Heart right ventricle (tissue), 16 donors: ENCODE measurements at regions not wholly inside any gene's neighbourhood (a gene's known extent, or its start where the extent isn't known, plus 50 kb on each side); places are given as distances from the start of the nearest gene placed in this dataset.

Source experiments
- ATAC-seq, 8 donors: fragments of 200-7000 bp; cut with Tn5 transposase; one replicate each; pipeline ENCODE4 v1.9.1; 2020; ENCODE audit warnings: mild to moderate bottlenecking in 8 of 8, moderate library complexity in 8 of 8, moderate number of reproducible peaks in 1 of 8
- DNase-seq, 2 donors: peaks; one replicate each; pipeline ENCODE4 v3.0.0-alpha.2; 2020
- H3K27ac ChIP-seq, 10 donors: fragments of 200-600 bp; sonication (generic) in 2 of 10; one replicate each; pipeline versions ENCODE4 v1.5.0 to v1.8.0; 2020 to 2022; ENCODE audit warnings: mild to moderate bottlenecking in 3 of 10
- H3K27me3 ChIP-seq, 7 donors: fragments of 200-600 bp; one replicate each; pipeline ENCODE4 v1.8.0; 2021 to 2022; ENCODE audit warnings: mild to moderate bottlenecking in 2 of 7
- H3K36me3 ChIP-seq, 9 donors: fragments of 200-600 bp; sonication (generic) in 1 of 9; one replicate each; pipeline versions ENCODE4 v1.5.0 to v1.8.0; 2020 to 2022; ENCODE audit warnings: mild to moderate bottlenecking in 2 of 9
- H3K4me1 ChIP-seq, 9 donors: fragments of 200-600 bp; sonication (generic) in 1 of 9; one replicate each; pipeline versions ENCODE4 v1.5.0 to v1.8.0; 2020 to 2022; ENCODE audit warnings: mild to moderate bottlenecking in 4 of 9
- H3K4me3 ChIP-seq, 10 donors: fragments of 200-600 bp; sonication (generic) in 2 of 10; one replicate each; pipeline versions ENCODE4 v1.5.0 to v1.8.0; 2020 to 2022; ENCODE audit warnings: mild to moderate bottlenecking in 7 of 10, moderate library complexity in 2 of 10
- H3K9me3 ChIP-seq, 11 donors: fragments of 200-600 bp in 10 of 11; sonication (generic) in 2 of 11; one replicate each; pipeline versions ENCODE4 v1.5.0 to v1.8.0; 2013 to 2022; ENCODE audit warnings: mild to moderate bottlenecking in 2 of 11, control low read depth in 1 of 11, moderate library complexity in 1 of 11
- WGBS, 2 donors: extraction: QIAGEN DNeasy Blood & Tissue Kit; methylation state at CpG; one replicate each; pipeline ENCODE4 v1.1.7; 2013; ENCODE audit warnings: inconsistent platforms in 1 of 2; 5-methylcytosine and 5-hydroxymethylcytosine counted together
- intact Hi-C, 10 donors: fragments of 100-400 bp; cut with DNase I; formaldehyde crosslinking; loops; one replicate each; pipeline versions ENCODE4 v1.11.1 to v1.14.2; 2022
- TF ChIP-seq, protein P1 (sequence below), 9 donors: fragments of 200-600 bp; sonication (generic) in 2 of 9; IDR thresholded peaks; one replicate each; pipeline versions ENCODE4 v1.5.0 to v1.8.0; 2021 to 2022; ENCODE audit warnings: antibody characterized with exemption in 9 of 9, mild to moderate bottlenecking in 5 of 9, moderate library complexity in 1 of 9
- donor health status: Arrhythmogenic right ventricular cardiomyopathy.
- donor health status: ischemic (EF 13 %, LVEDD 7.1; RV severe dilation, severe dysfunction).
- donor health status: healthy with polysubstance abuse.
- donor health status: DM: no; HTN: yes; CAD: no.
- donor health status: DM: no; HTN: no; CAD: no.
- donor health status: ischemic (EF 25% LVEDD 6.9; RV normal size, moderate dysfunction).
- donor health status: ischemic (EF 25% LVEDD 5.7; RV mildly dilated, moderate dysfunction).
- donor health status: healthy.
- donor health status: DM: yes; HTN: yes; CAD: no.
- donor health status: Ischemic cardiomyopathy.
- donor health status: ischemic (EF 35%, LVEDD 5.7; RV mildly dilated, moderate dysfunction).
- donor health status: nonischemic (EF 11% LVEDD 7.7; RV severe dilation, severe dysfunction).
- donor health status: DM: yes; HTN: yes; CAD: no.
- donor health status: PGD.
- donor health status: ischemic (EF 29% LVEDD 5.4; RV normal size, mild dysfunction).
- donor health status: nonischemic (EF 23%, LVEDD 6.1; RV moderate dilation, normal function).

DNA sequence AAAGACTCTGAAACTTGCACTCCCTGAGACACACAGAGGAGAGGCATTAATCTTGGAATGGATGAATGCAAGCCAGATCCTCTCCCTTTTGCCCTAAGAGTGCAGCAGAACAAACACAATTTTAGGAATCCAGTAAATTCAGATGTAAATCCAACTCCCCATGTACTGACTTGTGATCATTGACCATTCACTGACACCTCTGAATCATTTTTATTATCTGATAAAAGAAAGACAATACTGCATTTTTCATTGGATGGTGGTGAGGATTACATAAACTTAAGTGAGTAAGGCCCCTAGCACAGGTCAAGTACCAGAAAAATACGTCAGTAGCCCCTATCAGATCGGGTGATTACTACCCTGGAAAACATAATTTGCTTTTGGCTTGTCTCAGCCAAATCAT lies 782.9 kb upstream of the API5 start:
- H3K4me3 ChIP-seq, result no peak overlapping the region
- H3K27me3 ChIP-seq, result peaks cover 0 to 22% (median 0%) of the 10 kb centered on the region in 7 donors
- 60 to 68% methylated on average over 2 of the region's 2 CpGs for WGBS, 2 donors
- H3K4me1 ChIP-seq, result peaks cover 0 to 4% (median 0%) of the 10 kb centered on the region in 9 donors
- TF ChIP-seq, protein P1, sequence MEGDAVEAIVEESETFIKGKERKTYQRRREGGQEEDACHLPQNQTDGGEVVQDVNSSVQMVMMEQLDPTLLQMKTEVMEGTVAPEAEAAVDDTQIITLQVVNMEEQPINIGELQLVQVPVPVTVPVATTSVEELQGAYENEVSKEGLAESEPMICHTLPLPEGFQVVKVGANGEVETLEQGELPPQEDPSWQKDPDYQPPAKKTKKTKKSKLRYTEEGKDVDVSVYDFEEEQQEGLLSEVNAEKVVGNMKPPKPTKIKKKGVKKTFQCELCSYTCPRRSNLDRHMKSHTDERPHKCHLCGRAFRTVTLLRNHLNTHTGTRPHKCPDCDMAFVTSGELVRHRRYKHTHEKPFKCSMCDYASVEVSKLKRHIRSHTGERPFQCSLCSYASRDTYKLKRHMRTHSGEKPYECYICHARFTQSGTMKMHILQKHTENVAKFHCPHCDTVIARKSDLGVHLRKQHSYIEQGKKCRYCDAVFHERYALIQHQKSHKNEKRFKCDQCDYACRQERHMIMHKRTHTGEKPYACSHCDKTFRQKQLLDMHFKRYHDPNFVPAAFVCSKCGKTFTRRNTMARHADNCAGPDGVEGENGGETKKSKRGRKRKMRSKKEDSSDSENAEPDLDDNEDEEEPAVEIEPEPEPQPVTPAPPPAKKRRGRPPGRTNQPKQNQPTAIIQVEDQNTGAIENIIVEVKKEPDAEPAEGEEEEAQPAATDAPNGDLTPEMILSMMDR (IDR thresholded peaks at IDR 0.05), result no peak
- DNase-seq, result no peak
- no peak overlapping the region for H3K27ac ChIP-seq
- no peak for ATAC-seq
- intact Hi-C loops, result loop anchor here in 3 of 10 donors (10.0 kb wide), 1 partner anchor 1064 kb away; no protein-coding TSS in a partner anchor
- H3K36me3 ChIP-seq, result no peaks in the 10 kb centered on the region
- H3K9me3 ChIP-seq, result no peaks in the 10 kb centered on the region

DNA sequence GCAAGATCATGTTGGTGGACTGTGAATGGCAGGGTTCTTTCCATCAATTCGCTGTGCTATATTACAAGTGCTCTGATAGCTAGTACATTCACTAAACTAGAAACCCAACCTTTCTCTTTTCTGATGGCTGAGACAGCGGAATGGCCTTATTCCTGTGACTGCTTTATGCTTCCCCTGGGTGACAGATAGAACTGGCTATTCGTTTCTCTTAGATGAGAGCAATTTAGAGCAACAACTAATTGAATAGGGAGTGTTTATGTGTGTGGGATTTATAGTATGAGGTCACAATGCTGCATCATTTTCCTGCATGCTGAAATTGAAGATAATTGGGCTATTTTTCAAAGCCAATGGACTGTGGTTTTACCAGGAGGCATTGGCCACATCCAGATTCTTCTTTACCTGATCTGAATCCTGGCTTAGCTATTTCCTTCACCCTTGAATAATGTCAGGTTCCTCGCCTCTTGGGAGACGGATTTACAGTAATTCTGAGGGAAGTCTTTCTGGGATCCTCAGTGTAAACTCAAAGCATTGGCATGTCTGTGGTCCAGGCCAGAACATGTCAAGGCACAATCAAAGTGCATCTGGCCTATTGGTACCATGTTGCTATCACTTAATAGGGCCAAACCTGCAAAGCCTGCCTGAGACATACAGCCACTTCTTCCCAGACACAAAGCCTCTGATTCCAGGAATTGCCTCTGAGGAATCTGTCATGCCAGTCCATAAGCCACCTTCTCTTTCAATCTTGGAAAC lies 775.0 kb upstream of the API5 start:
- Histone ChIP-seq H3K4me3 (no peak overlapping the region), H3K9me3 (peaks cover 0 to 10% (median 0%) of the 10 kb centered on the region in 11 donors), H3K36me3 (no peaks in the 10 kb centered on the region), H3K27ac (no peak overlapping the region), H3K4me1 (no peaks in the 10 kb centered on the region), H3K27me3 (no peaks in the 10 kb centered on the region)
- TF ChIP-seq, protein P1 (IDR thresholded peaks at IDR 0.05), result no peak
- intact Hi-C loops, result no loop called here
- WGBS, 2 donors, result 82 to 85% methylated on average over 5 of the region's 5 CpGs
- ATAC-seq, result no peak
- DNase-seq, result no peak

DNA sequence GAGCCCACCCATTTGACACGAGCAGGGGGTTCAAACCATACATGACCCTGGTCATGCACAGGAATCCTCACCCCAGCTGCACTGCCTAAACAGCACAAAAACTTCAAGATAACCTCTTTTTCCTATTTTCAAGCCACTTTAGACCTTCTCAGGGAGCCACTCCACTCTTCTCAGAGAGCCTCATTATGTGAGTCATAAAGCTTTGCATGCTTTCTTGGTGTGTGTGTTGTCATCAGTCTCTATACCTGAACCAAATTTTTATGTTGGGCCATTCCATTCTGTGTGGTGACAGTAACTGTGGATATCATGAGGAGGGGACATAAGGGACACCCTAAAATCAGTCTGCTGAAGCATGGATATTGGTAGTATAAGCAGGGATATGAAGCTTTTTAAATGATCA lies 769.5 kb upstream of the API5 start:
- TF ChIP-seq, protein P1 (IDR thresholded peaks at IDR 0.05), result no peak
- Histone ChIP-seq H3K36me3 (no peaks in the 10 kb centered on the region), H3K27me3 (no peaks in the 10 kb centered on the region), H3K4me1 (no peaks in the 10 kb centered on the region), H3K9me3 (peaks cover 0 to 15% (median 0%) of the 10 kb centered on the region in 11 donors), H3K27ac (no peak overlapping the region), H3K4me3 (no peak overlapping the region)
- ATAC-seq (no peak), DNase-seq (no peak)
- WGBS, 2 donors, result 50 to 54% methylated on average over 1 of the region's 1 CpG
- intact Hi-C loops, result no loop called here

DNA sequence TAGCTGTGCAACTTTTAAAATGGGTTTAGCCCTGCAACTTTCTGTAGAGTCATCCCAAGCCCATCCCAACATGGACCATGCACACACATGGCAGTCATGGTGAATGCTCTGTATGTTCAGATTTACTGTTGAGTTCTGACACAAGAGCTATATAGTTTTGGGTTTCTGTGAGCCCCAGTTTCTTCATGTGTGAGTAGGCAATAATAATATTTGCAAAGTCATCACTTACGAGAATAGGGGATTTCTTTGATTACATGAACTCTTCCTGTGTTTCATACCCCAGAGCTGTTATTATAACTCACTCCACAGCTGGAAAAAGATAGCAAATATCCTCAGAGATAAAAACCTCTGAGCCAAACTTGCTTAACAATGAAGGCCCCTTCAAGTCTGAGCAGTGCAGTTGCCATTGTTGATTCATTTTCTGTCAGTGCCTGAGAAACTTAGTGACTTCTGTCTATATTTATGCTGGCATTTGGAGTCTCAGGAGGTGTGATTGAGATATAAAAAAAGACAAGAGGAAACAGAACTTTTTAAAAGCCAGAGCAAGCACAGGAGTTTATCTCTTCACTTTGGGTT lies 767.9 kb upstream of the API5 start:
- Histone ChIP-seq H3K36me3 (no peaks in the 10 kb centered on the region), H3K27ac (no peak overlapping the region), H3K4me1 (no peaks in the 10 kb centered on the region), H3K4me3 (no peak overlapping the region), H3K27me3 (no peaks in the 10 kb centered on the region), H3K9me3 (peaks cover 0 to 15% (median 0%) of the 10 kb centered on the region in 11 donors)
- TF ChIP-seq, protein P1 (IDR thresholded peaks at IDR 0.05), result no peak
- intact Hi-C loops, result no loop called here
- WGBS, 2 donors, result 39 to 49% methylated on average over 1 of the region's 1 CpG
- no peak for ATAC-seq
- no peak for DNase-seq
